ENCODE measurements at regions not wholly inside any gene's neighbourhood (a gene's known extent, or its start where the extent isn't known, plus 50 kb on each side); places are given as distances from the start of the nearest gene placed in this dataset.

GRCh38 chr20:54355631-54356280 lies 119.6 kb upstream of the DOK5 start:
- TF ChIP-seq CTCF (IDR thresholded peaks at IDR 0.05) (no peak), TCF12 (IDR thresholded peaks at IDR 0.05) (no peak), TEAD4 (IDR thresholded peaks at IDR 0.05; ENCODE audit: borderline replicate concordance, insufficient read depth) (no peak), RAD21 (IDR thresholded peaks at IDR 0.05; ENCODE audit: low read length) (no peak), MAX (IDR thresholded peaks at IDR 0.05; ENCODE audit: low read depth) (no peak), SMC3 (IDR thresholded peaks at IDR 0.05; ENCODE audit: low read depth, low read length) (no peak), ZBTB33 (IDR thresholded peaks at IDR 0.05; ENCODE audit: borderline replicate concordance, low read depth) (no peak)

All from SK-N-SH (cell line).